Fibroblast of mammary gland (primary cell): ENCODE measurements at regions not wholly inside any gene's neighbourhood (a gene's known extent, or its start where the extent isn't known, plus 50 kb on each side); places are given as distances from the start of the nearest gene placed in this dataset.

Experiments used
- DNase-seq: peaks from one replicate; pipeline ENCODE4 v3.0.0-alpha.2; 2010; ENCODE audit warnings: low read depth
- H3K4me3 ChIP-seq: 2 replicates; pipeline ENCODE4 v1.5.1; 2011; ENCODE audit warnings: low read depth, mild to moderate bottlenecking, low read length, moderate library complexity; ENCODE audit not compliant: control insufficient read depth
- TF ChIP-seq, protein P1 (sequence below): conservative IDR thresholded peaks from 2 replicates; pipeline ENCODE4 v1.5.1; 2011; ENCODE audit warnings: low read depth, low read length, inconsistent platforms; ENCODE audit not compliant: control insufficient read depth, insufficient read depth

DNA sequence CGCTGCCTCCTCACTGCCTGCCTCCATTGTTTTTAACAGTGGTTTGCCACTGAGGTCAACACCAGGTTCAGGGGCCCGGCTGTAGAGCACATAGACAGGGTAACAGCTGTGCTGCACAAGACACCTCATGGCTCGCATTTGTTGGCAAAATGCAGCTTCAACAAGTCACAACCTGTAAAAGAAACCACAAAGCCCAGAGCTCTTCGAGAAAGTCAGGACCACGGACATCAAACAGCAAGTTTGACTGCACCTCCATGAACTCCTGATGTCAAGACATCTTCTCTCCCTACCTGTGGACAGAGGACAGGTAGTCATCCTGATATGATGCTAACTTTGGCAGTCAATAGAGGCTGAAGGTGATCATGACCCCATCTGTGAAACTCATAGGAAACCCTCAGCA is 142.4 kb upstream of the SOX9 start:
- TF ChIP-seq, protein P1, sequence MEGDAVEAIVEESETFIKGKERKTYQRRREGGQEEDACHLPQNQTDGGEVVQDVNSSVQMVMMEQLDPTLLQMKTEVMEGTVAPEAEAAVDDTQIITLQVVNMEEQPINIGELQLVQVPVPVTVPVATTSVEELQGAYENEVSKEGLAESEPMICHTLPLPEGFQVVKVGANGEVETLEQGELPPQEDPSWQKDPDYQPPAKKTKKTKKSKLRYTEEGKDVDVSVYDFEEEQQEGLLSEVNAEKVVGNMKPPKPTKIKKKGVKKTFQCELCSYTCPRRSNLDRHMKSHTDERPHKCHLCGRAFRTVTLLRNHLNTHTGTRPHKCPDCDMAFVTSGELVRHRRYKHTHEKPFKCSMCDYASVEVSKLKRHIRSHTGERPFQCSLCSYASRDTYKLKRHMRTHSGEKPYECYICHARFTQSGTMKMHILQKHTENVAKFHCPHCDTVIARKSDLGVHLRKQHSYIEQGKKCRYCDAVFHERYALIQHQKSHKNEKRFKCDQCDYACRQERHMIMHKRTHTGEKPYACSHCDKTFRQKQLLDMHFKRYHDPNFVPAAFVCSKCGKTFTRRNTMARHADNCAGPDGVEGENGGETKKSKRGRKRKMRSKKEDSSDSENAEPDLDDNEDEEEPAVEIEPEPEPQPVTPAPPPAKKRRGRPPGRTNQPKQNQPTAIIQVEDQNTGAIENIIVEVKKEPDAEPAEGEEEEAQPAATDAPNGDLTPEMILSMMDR: no peak
- no peak overlapping the region for H3K4me3 ChIP-seq
- no peak for DNase-seq

DNA sequence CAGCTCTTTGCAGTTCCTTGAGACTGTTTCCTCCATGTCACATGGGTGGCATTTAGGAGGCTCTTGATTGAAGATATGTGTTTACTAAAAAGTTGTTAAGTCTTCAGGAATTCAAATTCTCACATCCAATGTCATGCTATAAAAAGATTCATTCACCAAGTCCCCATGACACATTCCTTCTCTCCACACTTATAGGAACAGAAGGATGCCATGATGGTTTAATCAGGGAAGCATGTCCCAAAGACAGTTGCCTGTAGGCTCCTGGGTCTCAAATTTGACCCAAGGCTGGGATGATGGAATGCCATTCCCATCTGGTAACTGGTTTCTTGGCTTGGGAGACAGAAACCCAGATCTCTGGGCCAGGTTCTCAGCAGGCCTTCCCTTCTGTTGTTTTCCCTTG is 140.6 kb upstream of the SOX9 start:
- TF ChIP-seq, protein P1: no peak
- H3K4me3 ChIP-seq: no peak overlapping the region
- no peak for DNase-seq

DNA sequence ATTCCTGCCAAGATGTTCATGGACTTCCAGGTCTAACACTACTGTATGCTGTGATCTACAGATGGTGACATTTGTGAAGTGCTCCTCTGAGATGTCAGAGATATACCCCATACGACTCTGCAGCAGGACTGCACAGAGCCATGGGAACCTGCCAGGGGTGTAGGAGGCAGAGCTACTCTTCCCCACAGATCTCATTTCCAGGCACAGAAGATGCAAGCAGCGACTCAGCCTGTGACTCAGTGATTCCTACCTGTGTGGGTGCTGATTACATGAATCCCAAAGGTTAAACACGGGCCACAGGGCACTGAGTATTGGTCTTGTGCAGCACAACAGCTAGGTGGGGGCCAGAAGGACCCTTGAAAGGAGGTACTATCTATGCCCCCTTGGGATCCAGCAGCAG is 137.0 kb upstream of the SOX9 start:
- H3K4me3 ChIP-seq: no peak overlapping the region
- DNase-seq: no peak
- TF ChIP-seq, protein P1: no peak

DNA sequence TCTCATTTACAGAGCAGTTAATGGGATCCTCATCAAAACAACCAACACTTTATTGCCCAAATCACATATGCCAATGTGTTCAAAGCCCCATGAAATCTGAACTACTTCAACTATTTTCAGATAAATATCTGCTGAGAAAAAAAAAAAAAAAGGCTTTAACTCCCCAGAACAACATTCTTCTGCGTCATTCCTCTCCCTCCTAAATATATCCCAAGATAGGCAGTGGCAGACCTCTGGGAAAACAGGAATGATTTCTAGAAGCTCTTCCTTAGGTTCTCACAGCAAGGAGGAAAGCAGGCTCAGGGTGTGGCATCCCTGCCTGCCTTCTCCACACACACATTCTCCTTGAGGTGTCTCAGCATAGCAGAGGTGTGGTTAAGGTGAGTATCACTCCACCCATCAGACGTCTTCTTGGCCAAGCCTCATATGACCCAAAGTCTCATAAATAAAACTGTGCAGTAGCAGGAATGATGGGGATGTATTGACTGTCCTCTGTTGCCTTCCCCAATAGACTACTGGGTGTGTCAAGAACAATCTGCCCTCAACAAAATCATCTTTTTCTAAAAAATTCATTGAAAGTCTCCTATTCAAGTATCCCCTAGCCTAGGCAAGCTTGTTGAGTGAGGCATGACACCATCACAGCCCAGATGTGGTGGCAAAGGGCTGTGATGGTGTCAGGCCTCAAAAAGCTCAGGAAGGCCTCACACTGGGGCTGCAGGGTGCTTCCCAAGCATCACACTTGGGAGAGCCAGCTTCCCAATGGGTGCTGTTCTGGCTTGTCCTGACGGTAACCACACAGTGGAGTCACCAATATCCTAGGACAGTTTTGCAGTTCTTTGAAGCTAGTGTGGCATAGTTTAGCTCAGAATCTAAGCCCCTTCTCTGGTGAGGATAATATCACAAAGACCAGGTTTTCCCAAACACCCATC is 135.4 kb upstream of the SOX9 start:
- TF ChIP-seq, protein P1: no peak
- no peak for DNase-seq
- no peak overlapping the region for H3K4me3 ChIP-seq

DNA sequence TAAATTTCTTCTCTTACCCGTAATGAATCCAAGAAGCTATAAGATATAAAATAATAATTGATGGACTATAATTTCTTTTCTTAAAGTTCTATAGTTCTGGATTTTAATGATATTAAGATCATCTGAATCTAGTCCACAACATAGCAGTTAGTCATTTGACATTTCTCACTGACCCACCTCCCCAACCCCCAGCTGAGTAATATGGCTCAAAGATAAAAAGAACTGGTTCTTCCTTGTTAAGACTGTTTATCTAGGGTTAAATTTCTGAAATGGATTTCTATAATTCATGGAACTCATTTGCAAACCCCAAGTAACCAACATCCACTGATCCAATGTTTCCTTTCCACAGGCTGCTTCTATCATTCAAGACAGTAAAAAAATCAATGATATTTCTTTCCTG is 133.9 kb upstream of the SOX9 start:
- DNase-seq: no peak
- no peak overlapping the region for H3K4me3 ChIP-seq
- TF ChIP-seq, protein P1: no peak

DNA sequence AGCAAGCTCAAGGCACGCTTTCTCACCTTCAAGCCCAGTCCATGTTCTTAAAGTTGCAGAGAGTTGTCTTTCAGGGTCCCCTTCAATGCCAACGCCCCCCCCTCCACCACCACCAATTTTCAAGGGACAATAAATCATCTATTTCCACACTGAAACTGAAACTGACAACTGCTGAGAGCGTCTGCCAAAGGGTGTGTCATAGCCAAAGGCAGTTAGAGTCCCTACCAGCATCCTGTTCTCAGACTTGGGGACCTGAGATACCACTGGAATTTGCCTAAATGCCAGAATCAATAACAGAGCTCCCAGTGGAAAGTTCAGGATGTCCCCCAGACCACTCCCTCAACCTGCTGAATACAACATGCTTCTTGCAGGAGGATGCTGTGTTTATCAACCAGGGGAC is 133.2 kb upstream of the SOX9 start:
- no peak overlapping the region for H3K4me3 ChIP-seq
- TF ChIP-seq, protein P1: no peak
- DNase-seq: peak; percentile 22
